ENCODE measurements at regions not wholly inside any gene's neighbourhood (a gene's known extent, or its start where the extent isn't known, plus 50 kb on each side); places are given as distances from the start of the nearest gene placed in this dataset.

- Histone ChIP-seq H3K27ac (ENCODE audit: low read length) (no peak overlapping the region), H3K27me3 (ENCODE audit: control insufficient read depth, insufficient read depth, low read length) (no peaks in the 10 kb centered on the region), H3K9me3 (replicated peaks; ENCODE audit: control insufficient read depth, low read depth, low read length) (no peaks in the 10 kb centered on the region), H3K36me3 (ENCODE audit: control insufficient read depth, insufficient read depth, low read length) (no peaks in the 10 kb centered on the region), H3K4me3 (ENCODE audit: low read length) (no peak overlapping the region), H3K4me1 (ENCODE audit: control insufficient read depth, insufficient read depth, low read length) (no peaks in the 10 kb centered on the region)
- DNase-seq = no peak
- 61% methylated on average over 3 of the region's 4 CpGs for WGBS (ENCODE audit: insufficient coverage)
Measured at GRCh38 chr20:21653628-21654027, 51.8 kb upstream of the PAX1 start.

GRCh38 chr20:21643417-21643816, 62.0 kb upstream of the PAX1 start:
- Histone ChIP-seq H3K27ac (ENCODE audit: low read length) (no peak overlapping the region), H3K4me3 (ENCODE audit: low read length) (no peak overlapping the region), H3K9me3 (replicated peaks; ENCODE audit: control insufficient read depth, low read depth, low read length) (peaks cover 7% of the 10 kb centered on the region), H3K4me1 (ENCODE audit: control insufficient read depth, insufficient read depth, low read length) (no peaks in the 10 kb centered on the region), H3K27me3 (ENCODE audit: control insufficient read depth, insufficient read depth, low read length) (no peaks in the 10 kb centered on the region), H3K36me3 (ENCODE audit: control insufficient read depth, insufficient read depth, low read length) (no peaks in the 10 kb centered on the region)
- no peak for DNase-seq
- WGBS (ENCODE audit: insufficient coverage) = 64% methylated on average over 5 of the region's 6 CpGs

- Histone ChIP-seq H3K9me3 (replicated peaks; ENCODE audit: control insufficient read depth, low read depth, low read length) (no peaks in the 10 kb centered on the region), H3K27me3 (ENCODE audit: control insufficient read depth, insufficient read depth, low read length) (no peaks in the 10 kb centered on the region), H3K4me3 (ENCODE audit: low read length) (no peak overlapping the region), H3K4me1 (ENCODE audit: control insufficient read depth, insufficient read depth, low read length) (no peaks in the 10 kb centered on the region), H3K36me3 (ENCODE audit: control insufficient read depth, insufficient read depth, low read length) (no peaks in the 10 kb centered on the region), H3K27ac (ENCODE audit: low read length) (no peak overlapping the region)
- WGBS (ENCODE audit: insufficient coverage) = 11% methylated on average over 3 of the region's 4 CpGs
- no peak for DNase-seq
Measured at GRCh38 chr20:21640556-21640955, 64.9 kb upstream of the PAX1 start.

GRCh38 chr20:21633829-21634228, 71.6 kb upstream of the PAX1 start:
- peaks cover 5% of the 10 kb centered on the region for H3K27me3 ChIP-seq (ENCODE audit: control insufficient read depth, insufficient read depth, low read length)
- no peaks in the 10 kb centered on the region for H3K9me3 ChIP-seq (replicated peaks; ENCODE audit: control insufficient read depth, low read depth, low read length)
- no peak overlapping the region for H3K27ac ChIP-seq (ENCODE audit: low read length)
- no peaks in the 10 kb centered on the region for H3K36me3 ChIP-seq (ENCODE audit: control insufficient read depth, insufficient read depth, low read length)
- H3K4me3 ChIP-seq (ENCODE audit: low read length) = no peak overlapping the region
- no peaks in the 10 kb centered on the region for H3K4me1 ChIP-seq (ENCODE audit: control insufficient read depth, insufficient read depth, low read length)
- 100% methylated on average over 2 of the region's 4 CpGs for WGBS (ENCODE audit: insufficient coverage)
- no peak for DNase-seq

- Histone ChIP-seq H3K36me3 (ENCODE audit: control insufficient read depth, insufficient read depth, low read length) (no peaks in the 10 kb centered on the region), H3K4me1 (ENCODE audit: control insufficient read depth, insufficient read depth, low read length) (no peaks in the 10 kb centered on the region), H3K27me3 (ENCODE audit: control insufficient read depth, insufficient read depth, low read length) (peaks cover 5% of the 10 kb centered on the region), H3K4me3 (ENCODE audit: low read length) (no peak overlapping the region), H3K27ac (ENCODE audit: low read length) (no peak overlapping the region), H3K9me3 (replicated peaks; ENCODE audit: control insufficient read depth, low read depth, low read length) (no peaks in the 10 kb centered on the region)
- DNase-seq = no peak
- 0% methylated on average over 1 of the region's 2 CpGs for WGBS (ENCODE audit: insufficient coverage)
Measured at GRCh38 chr20:21632735-21633053, 72.8 kb upstream of the PAX1 start.

- H3K4me1 ChIP-seq (ENCODE audit: control insufficient read depth, insufficient read depth, low read length) = no peaks in the 10 kb centered on the region
- H3K4me3 ChIP-seq (ENCODE audit: low read length) = no peak overlapping the region
- 44% methylated on average over 7 of the region's 7 CpGs for WGBS (ENCODE audit: insufficient coverage)
- peaks cover 5% of the 10 kb centered on the region for H3K27me3 ChIP-seq (ENCODE audit: control insufficient read depth, insufficient read depth, low read length)
- no peaks in the 10 kb centered on the region for H3K9me3 ChIP-seq (replicated peaks; ENCODE audit: control insufficient read depth, low read depth, low read length)
- DNase-seq = no peak
- no peaks in the 10 kb centered on the region for H3K36me3 ChIP-seq (ENCODE audit: control insufficient read depth, insufficient read depth, low read length)
- H3K27ac ChIP-seq (ENCODE audit: low read length) = no peak overlapping the region
Measured at GRCh38 chr20:21632031-21632734, 73.3 kb upstream of the PAX1 start.

GRCh38 chr20:21628800-21629199, 76.7 kb upstream of the PAX1 start:
- Histone ChIP-seq H3K36me3 (ENCODE audit: control insufficient read depth, insufficient read depth, low read length) (no peaks in the 10 kb centered on the region), H3K27ac (ENCODE audit: low read length) (no peak overlapping the region), H3K9me3 (replicated peaks; ENCODE audit: control insufficient read depth, low read depth, low read length) (no peaks in the 10 kb centered on the region), H3K4me1 (ENCODE audit: control insufficient read depth, insufficient read depth, low read length) (no peaks in the 10 kb centered on the region), H3K4me3 (ENCODE audit: low read length) (no peak overlapping the region), H3K27me3 (ENCODE audit: control insufficient read depth, insufficient read depth, low read length) (peaks cover 9% of the 10 kb centered on the region)
- WGBS (ENCODE audit: insufficient coverage) = 79% methylated on average over 4 of the region's 4 CpGs
- DNase-seq = no peak

GRCh38 chr20:21623781-21624094, 81.7 kb upstream of the PAX1 start:
- no peak overlapping the region for H3K4me3 ChIP-seq (ENCODE audit: low read length)
- no peaks in the 10 kb centered on the region for H3K36me3 ChIP-seq (ENCODE audit: control insufficient read depth, insufficient read depth, low read length)
- peaks cover 4% of the 10 kb centered on the region for H3K27me3 ChIP-seq (ENCODE audit: control insufficient read depth, insufficient read depth, low read length)
- no peaks in the 10 kb centered on the region for H3K4me1 ChIP-seq (ENCODE audit: control insufficient read depth, insufficient read depth, low read length)
- no peak overlapping the region for H3K27ac ChIP-seq (ENCODE audit: low read length)
- DNase-seq = no peak
- 86% methylated on average over 1 of the region's 1 CpG for WGBS (ENCODE audit: insufficient coverage)
- H3K9me3 ChIP-seq (replicated peaks; ENCODE audit: control insufficient read depth, low read depth, low read length) = no peaks in the 10 kb centered on the region

- WGBS (ENCODE audit: insufficient coverage) = 85% methylated on average over 1 of the region's 2 CpGs
- H3K4me1 ChIP-seq (ENCODE audit: control insufficient read depth, insufficient read depth, low read length) = no peaks in the 10 kb centered on the region
- peaks cover 4% of the 10 kb centered on the region for H3K27me3 ChIP-seq (ENCODE audit: control insufficient read depth, insufficient read depth, low read length)
Measured at GRCh38 chr20:21623074-21623780, 82.2 kb upstream of the PAX1 start.

GRCh38 chr20:21622097-21622857, 83.2 kb upstream of the PAX1 start:
- no peaks in the 10 kb centered on the region for H3K4me1 ChIP-seq (ENCODE audit: control insufficient read depth, insufficient read depth, low read length)
- no peaks in the 10 kb centered on the region for H3K36me3 ChIP-seq (ENCODE audit: control insufficient read depth, insufficient read depth, low read length)
- peaks cover 4% of the 10 kb centered on the region for H3K27me3 ChIP-seq (ENCODE audit: control insufficient read depth, insufficient read depth, low read length)
- H3K9me3 ChIP-seq (replicated peaks; ENCODE audit: control insufficient read depth, low read depth, low read length) = no peaks in the 10 kb centered on the region
- no peak overlapping the region for H3K27ac ChIP-seq (ENCODE audit: low read length)
- no CpG with 5 or more reads among the region's 3 CpGs for WGBS (ENCODE audit: insufficient coverage)
- DNase-seq = no peak
- no peak overlapping the region for H3K4me3 ChIP-seq (ENCODE audit: low read length)

More at GRCh38 chr20:21623074-21623780, 82.2 kb upstream of the PAX1 start:
- DNase-seq = no peak
- Histone ChIP-seq H3K9me3 (replicated peaks; ENCODE audit: control insufficient read depth, low read depth, low read length) (no peaks in the 10 kb centered on the region), H3K27ac (ENCODE audit: low read length) (no peak overlapping the region), H3K36me3 (ENCODE audit: control insufficient read depth, insufficient read depth, low read length) (no peaks in the 10 kb centered on the region), H3K4me3 (ENCODE audit: low read length) (no peak overlapping the region)
